DMS53 treated with DMSO at 0.1 percent for 48 hours (cell line): ENCODE measurements at regions not wholly inside any gene's neighbourhood (a gene's known extent, or its start where the extent isn't known, plus 50 kb on each side); places are given as distances from the start of the nearest gene placed in this dataset.
"Not testable (repeated sequence)": the region's sequence is repeated elsewhere in the genome, so short reads cannot be mapped to it uniquely, and the experiment has no call there.

Experiments
- DNase-seq: peaks from one replicate; lab custom pipeline; 2025; ENCODE audit not compliant: unreplicated experiment; lab: John Stamatoyannopoulos, UW

- DNase-seq = peak; percentile 36
These were observed 610.2 kb downstream of the UBE2NL start for GRCh38 chrX:144494074-144494473.

DNA sequence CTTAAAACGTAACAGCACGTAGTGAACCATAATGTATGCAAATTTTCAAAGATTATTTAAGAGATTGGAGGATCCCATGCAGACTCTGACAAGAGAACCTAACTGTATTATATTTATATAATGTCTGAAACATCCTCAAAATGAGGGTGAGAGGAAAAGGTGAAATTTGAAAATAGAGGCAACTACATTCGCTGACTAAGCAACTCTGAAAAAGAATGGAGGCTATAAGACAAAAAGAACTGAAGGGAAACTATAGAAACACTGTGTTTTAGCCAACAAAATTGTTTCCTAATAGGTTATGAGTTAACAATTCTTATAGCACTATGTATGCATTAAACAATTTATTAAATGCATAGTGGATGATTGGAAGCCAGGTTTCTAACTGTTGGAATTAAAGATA lies 648.0 kb downstream of the UBE2NL start:
- no peak for DNase-seq

- DNase-seq = no peak
These were observed 680.7 kb upstream of the SPANXN1 start for GRCh38 chrX:144566592-144566991.

DNA sequence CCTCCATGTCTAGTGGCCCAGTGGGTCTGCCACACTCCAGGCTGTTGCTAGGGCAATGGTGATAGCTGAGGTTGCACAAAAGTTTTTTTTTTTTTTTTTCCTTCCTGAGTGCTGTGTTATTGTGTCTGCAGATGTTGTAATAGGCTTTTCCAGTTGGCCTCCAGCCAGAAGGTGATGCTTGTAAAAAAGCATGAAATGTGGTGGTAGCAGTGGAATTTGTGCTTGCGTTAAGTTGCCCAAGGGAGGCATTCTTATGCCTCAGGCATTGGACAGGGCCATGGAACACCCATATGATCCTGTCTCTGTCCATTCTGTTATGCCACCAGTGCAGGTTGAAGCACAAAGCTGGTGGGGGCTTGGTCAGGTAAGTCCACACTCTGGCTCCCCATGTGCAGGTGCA lies 660.5 kb upstream of the SPANXN1 start:
- DNase-seq = no peak

DNA sequence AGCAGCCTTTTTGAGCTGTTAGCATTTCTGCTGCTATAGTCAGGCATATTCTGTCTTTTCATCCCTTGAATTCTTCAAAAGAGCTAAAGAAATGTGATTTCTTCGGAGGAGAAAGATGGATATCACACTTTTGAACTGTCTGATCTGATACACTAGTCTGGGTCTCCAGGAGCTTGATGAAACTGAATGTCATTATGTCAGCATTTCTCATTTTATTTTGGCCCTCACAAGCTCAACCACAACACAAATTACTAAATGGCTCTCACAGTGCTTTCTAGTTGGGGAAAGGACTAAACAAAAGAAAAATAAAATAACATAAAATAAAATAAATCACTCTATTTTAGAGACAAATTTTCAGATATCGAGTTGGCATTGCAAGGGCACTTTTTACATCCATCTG lies 655.3 kb upstream of the SPANXN1 start:
- no peak for DNase-seq

GRCh38 chrX:144601010-144601409 lies 646.3 kb upstream of the SPANXN1 start:
- no peak for DNase-seq

DNA sequence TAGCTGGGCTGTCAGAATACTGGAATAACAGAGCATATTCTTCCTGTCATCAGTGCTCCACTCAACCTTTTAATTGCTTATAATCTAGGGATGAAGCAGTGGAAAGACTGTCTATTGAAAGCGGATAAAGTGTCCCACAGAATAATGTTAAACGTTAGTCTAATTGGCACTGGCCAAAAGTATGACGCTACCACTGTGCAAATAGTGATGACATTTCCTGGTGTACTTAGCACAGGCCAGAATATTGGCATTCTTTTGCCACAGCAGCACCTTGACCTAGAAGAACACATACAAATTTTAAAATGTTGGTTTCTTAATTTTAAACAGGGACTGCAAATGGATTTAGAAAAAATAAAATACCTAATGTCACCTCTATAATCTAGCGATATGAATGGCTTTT lies 635.2 kb upstream of the SPANXN1 start:
- DNase-seq = no peak

- no peak for DNase-seq
These were observed 631.0 kb upstream of the SPANXN1 start for GRCh38 chrX:144616317-144616716.

DNA sequence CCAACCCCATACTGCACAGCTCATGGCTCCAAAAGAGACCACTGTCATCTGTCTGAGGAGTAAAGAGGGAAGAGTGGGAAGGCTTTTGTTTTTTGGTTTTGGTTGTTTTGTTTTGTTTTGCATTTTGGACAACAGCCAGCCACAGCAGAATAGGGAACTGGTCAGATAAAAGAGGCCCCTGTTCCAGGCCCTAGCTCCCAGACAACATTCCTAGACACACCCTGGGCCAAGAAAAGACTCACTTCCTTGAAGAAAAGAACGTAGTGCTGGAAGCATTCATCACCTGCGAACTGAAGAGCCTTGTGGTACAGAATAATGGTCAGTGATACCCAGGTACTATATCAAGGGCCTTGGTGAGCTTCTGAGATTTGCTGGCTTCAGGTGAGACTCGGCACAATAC lies 619.4 kb upstream of the SPANXN1 start:
- DNase-seq = no peak

- not testable (repeated sequence) for DNase-seq
These were observed 612.9 kb upstream of the SPANXN1 start for GRCh38 chrX:144634451-144634850.

GRCh38 chrX:144637731-144638130 lies 609.6 kb upstream of the SPANXN1 start:
- no peak for DNase-seq

- no peak for DNase-seq
These were observed 598.5 kb upstream of the SPANXN1 start for GRCh38 chrX:144648788-144649187.

DNA sequence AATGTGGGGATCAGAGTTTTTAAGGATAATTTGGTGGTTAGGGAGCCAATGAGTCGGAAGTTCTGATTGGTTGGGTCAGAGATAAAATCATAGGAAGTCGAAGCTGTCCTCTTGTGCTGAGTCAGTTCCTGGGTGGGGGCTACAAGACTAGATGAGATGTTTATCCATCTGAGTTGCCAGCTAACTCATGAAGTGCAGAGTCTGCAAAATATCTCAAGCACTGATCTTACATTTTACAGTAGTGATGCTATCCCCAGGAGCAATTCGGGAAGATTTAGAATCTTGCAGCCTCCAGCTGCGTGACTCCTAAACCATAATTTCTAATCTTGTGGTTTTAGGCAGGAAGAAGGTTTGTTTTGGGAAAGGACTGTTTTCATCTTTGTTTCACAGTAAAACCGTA lies 565.8 kb upstream of the SPANXN1 start:
- DNase-seq = no peak

DNA sequence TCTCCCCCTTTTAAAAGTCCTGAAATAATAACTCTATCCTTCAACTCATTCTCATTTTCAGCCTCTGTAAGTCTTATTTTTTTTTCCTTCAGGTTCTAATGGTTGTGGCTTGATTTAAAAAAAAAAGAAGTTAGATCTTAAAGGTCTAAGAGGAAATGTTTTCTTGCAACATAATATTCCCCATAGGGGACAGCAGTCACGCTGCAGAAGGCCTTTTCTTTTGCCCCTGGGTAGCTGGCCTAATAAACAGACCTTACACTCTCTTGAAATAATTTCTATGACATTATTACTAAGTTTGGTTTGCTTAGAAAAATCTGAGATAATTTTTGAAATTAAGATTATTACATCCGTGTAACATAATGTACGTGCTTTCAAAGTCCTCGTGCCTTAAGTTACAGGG lies 564.1 kb upstream of the SPANXN1 start:
- DNase-seq = no peak

DNA sequence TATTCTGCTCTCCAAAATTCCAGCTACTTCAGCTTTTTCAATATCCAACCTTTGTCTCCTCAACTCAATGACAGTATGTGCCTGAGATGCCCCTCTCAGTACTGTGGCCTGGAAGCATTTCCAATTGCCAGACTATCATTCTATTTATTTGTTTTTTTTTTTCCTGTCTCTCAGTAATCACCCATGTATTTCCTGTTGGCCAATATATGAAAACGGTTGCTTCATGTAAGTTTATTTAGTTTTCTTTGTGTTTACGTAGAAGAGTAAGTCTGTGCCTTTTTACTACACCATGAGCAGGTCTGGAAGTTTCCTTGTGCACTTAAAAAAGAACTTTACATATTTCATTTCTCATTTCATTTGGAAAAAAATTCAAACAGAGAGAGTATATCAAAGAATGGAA lies 537.5 kb upstream of the SPANXN1 start:
- DNase-seq = no peak

GRCh38 chrX:144715337-144715736 lies 532.0 kb upstream of the SPANXN1 start:
- no peak for DNase-seq

DNA sequence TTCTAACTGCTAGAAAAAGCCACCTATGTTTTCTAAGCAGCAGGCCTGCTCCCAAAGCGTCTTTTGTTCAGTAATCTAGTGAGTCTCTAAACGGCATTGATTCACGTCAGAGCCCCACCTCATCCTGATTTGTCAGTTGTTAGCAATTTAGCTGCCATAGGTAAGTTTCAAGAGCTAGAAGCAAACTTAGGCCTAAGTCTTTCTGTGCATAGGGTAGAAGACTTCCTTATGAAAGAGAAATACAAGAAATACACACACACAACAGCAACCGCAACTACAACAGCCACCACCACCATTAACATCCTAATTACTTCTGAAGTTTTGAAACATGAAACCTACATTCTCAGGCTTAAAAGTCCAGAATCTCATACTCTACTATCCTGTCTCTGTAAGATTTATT lies 531.1 kb upstream of the SPANXN1 start:
- DNase-seq = no peak

DNA sequence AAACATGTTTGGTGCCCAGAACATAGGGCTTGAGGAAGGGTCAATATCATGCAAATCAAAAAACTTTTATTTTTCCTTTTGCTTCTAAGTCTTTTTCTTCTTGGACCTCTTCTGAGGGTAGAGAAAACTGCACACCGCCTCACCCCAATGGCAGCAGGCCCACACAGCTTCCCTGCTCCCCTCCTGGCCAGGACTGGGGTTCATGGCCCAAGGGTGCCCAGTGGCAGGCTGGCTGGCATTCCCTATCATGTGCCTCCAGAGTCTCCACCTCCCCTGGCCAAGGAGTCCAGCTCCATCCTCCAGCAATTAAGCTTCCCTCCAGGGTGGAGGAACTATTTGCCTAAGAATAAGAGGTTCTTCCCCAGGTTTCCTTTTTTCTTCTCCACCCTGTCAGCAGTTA lies 529.6 kb upstream of the SPANXN1 start:
- no peak for DNase-seq

DNA sequence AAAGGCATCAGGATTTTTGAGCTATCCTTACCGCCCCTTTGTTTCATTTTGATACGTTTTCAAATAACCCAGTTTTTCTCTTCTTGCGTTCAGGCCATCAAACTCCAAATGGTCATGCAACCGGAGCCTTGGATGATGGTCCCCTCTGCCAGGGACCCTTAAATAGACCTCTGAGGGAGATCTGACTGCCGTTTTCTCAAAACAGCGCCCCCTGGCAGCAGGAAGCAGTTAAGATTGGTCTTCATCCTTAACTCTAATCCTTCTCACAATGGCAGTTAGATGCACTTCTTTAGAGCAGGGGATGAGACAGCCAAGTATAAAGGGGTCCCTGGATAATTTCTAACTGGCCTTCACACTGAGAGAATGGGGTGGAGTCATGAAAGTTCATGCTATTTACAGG lies 525.0 kb upstream of the SPANXN1 start:
- DNase-seq = no peak

DNA sequence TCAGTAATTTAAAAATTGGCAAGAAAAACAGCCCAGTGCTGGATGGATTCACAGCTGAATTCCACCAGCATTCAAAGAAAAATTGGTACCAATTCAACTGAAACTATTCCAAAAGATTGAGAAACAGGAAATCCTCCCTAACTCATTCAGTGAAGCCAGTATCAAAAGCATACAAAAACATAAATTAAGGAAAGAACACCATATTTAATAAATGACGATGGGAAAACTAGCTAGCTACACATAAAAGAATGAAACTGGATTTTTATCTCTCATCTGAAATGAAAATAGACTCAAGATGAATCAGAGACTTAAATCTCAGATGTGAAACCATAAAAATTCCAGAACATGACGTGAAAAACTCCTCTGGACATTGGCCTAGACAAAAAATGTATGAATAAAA lies 516.8 kb upstream of the SPANXN1 start:
- DNase-seq = no peak

DNA sequence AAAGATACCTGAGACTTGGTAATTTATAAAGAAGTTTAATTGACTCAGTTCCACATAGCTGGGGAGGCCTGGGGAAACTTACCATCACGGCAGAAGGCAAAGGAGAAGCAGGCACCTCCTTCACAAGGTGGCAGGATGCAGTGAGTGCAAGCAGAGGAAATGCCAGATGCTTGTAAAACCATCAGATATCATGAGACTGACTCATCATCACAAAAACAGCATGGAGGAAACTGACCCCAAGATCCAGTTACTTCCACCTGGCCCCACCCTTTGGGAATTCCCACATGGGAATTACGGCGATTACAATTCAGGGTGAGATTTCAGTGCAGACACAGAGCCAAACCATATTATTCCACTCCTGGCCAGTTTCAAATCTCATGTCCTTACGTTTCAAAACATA lies 514.7 kb upstream of the SPANXN1 start:
- DNase-seq = no peak

DNA sequence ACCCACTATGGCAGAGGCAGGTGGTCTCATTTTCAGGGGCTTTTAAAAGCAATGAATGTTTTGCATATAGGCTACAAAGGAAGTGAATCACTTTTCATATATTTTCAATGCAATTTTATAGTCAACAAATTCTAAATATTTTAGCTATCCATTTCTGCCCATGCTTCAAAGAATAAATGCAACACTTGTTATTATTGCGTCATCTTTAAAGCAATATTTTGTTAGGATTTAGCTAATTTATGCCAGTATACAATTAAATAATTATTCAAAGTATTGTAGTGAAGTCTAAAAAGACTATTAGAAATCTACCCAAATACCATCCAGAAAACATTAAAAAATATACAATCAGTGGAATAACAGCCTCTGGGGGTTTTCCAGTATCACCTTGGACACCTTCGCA lies 509.1 kb upstream of the SPANXN1 start:
- DNase-seq = no peak

DNA sequence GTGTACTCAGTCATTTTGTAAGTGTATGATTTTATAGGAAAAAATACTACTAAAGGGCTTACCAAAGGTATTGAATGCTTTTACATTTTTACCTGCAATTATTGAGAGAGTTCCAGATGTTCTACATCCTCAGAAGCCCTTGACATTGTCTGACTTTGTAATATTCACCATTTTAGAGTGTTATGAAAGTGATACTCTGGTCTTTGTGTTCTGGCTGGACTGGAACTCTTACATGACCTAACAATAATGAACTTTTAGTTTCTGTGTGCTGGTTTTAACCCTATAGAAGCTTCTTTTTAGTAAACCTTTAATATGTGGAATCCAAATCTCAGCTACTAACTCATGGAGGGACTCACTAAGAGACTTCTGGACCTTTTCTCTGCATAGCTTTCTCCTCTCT lies 478.8 kb upstream of the SPANXN1 start:
- no peak for DNase-seq

DNA sequence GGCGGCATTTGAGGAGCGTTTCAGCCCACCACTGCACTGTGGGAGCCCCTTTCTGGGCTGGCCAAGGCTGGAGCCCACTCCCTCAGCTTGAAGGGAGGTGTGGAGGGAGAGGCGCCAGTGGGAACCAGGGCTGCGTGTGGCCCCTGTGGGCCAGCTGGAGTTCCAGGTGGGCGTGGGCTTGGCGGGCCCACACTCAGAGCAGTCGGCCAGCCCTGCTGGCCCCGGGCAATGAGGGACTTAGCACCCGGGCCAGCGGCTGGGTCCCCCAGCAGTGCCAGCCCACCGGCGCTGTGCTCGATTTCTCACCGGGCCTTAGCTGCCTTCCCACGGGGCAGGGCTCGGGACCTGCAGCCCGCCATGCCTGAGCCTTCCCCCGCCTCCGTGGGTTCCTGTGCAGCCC lies 463.8 kb upstream of the SPANXN1 start:
- DNase-seq = not testable (repeated sequence)
